ENCODE measurements at regions not wholly inside any gene's neighbourhood (a gene's known extent, or its start where the extent isn't known, plus 50 kb on each side); places are given as distances from the start of the nearest gene placed in this dataset.

- H3K27ac ChIP-seq (ENCODE audit: insufficient read depth, low read depth, low read length) = no peak overlapping the region
- no peak for TF ChIP-seq POLR2A (IDR thresholded peaks at IDR 0.05; ENCODE audit: low read depth, low read length)
- TF ChIP-seq POLR2AphosphoS5 (IDR thresholded peaks at IDR 0.05; ENCODE audit: insufficient read depth, low read depth, low read length) = no peak
- TF ChIP-seq MYC (IDR thresholded peaks at IDR 0.05; ENCODE audit: low read depth, low read length) = no peak
- TF ChIP-seq GATA2 (IDR thresholded peaks at IDR 0.05; ENCODE audit: insufficient read depth, insufficient read length, low read depth, low read length) = no peak
- TF ChIP-seq FOS (IDR thresholded peaks at IDR 0.05; ENCODE audit: borderline replicate concordance, insufficient read depth, low read length) = no peak
- TF ChIP-seq MAX (IDR thresholded peaks at IDR 0.05; ENCODE audit: insufficient read depth, insufficient read length) = no peak
- no peak for TF ChIP-seq JUN (IDR thresholded peaks at IDR 0.05; ENCODE audit: borderline replicate concordance, insufficient read depth, insufficient read length, low read depth)
- TF ChIP-seq EZH2 (IDR thresholded peaks at IDR 0.05; ENCODE audit: borderline replicate concordance, low read depth, low read length, severe bottlenecking) = no peak
- no peak for TF ChIP-seq CTCF (IDR thresholded peaks at IDR 0.05; ENCODE audit: extremely low read depth in 1 of 2, insufficient read depth in 1 of 2, low read depth in 1 of 2, low read length in 2 of 2)
- no peaks in the 10 kb centered on the region for H3K79me2 ChIP-seq (ENCODE audit: control insufficient read depth, insufficient read depth, low read length)
- dilution Hi-C loops (cut with MboI; ENCODE audit: extremely low pct_ligation_motif_present, low sequenced_read_pairs) (no loop called here), intact Hi-C loops (cut with micrococcal nuclease) (no loop called here)
- H3K9me3 ChIP-seq (replicated peaks; ENCODE audit: control insufficient read depth, insufficient read depth, low read length) = no peaks in the 10 kb centered on the region
- H3K9me1 ChIP-seq (replicated peaks; ENCODE audit: control insufficient read depth, extremely low read depth, insufficient read depth, low read length) = no peaks in the 10 kb centered on the region
- peaks cover 2% of the 10 kb centered on the region for H3K4me1 ChIP-seq (ENCODE audit: control insufficient read depth, extremely low read depth, insufficient read depth, low read length)
- H3K4me3 ChIP-seq (replicated peaks in 1 of 3; ENCODE audit: insufficient read depth in 1 of 3, low read depth in 1 of 3, low read length in 3 of 3) = no peak overlapping the region
- FAIRE-seq (no peak), DNase-seq (ENCODE audit: low read depth, low spot score) (no peak)
- POLR2A ChIA-PET = no interaction called here
- no peak overlapping the region for H2AFZ ChIP-seq (ENCODE audit: low read depth, low read length)
- no peak overlapping the region for H3K4me2 ChIP-seq (ENCODE audit: insufficient read depth, low read length)
- CTCF ChIA-PET = no interaction called here
- H3K36me3 ChIP-seq (ENCODE audit: control insufficient read depth in 2 of 2, extremely low read depth in 1 of 2, insufficient read depth in 2 of 2, low read length in 2 of 2) = no peaks in the 10 kb centered on the region
- H3K9ac ChIP-seq (replicated peaks; ENCODE audit: extremely low read depth, insufficient read depth, low read length) = no peak overlapping the region
- H3K27me3 ChIP-seq (ENCODE audit: control insufficient read depth in 2 of 2, insufficient read depth in 2 of 2, low read length in 2 of 2) = no peaks in the 10 kb centered on the region
- no TSS peak for BruUV-seq (replicated peaks)
- H4K20me1 ChIP-seq (replicated peaks; ENCODE audit: control insufficient read depth, extremely low read depth, insufficient read depth, low read length) = no peaks in the 10 kb centered on the region
Measured at GRCh38 chr6:170456886-170457698, 96.0 kb downstream of the PSMB1 start.
